NCI-H2196 treated with DMSO at 0.1 percent for 48 hours (cell line): ENCODE measurements at regions not wholly inside any gene's neighbourhood (a gene's known extent, or its start where the extent isn't known, plus 50 kb on each side); places are given as distances from the start of the nearest gene placed in this dataset.
A peak's percentile ranks its signal among the peaks of the same experiment; 100 is the strongest.

ENCODE experiments used
- DNase-seq: peaks from one replicate; lab custom pipeline; 2025; ENCODE audit not compliant: unreplicated experiment; lab: John Stamatoyannopoulos, UW

DNA sequence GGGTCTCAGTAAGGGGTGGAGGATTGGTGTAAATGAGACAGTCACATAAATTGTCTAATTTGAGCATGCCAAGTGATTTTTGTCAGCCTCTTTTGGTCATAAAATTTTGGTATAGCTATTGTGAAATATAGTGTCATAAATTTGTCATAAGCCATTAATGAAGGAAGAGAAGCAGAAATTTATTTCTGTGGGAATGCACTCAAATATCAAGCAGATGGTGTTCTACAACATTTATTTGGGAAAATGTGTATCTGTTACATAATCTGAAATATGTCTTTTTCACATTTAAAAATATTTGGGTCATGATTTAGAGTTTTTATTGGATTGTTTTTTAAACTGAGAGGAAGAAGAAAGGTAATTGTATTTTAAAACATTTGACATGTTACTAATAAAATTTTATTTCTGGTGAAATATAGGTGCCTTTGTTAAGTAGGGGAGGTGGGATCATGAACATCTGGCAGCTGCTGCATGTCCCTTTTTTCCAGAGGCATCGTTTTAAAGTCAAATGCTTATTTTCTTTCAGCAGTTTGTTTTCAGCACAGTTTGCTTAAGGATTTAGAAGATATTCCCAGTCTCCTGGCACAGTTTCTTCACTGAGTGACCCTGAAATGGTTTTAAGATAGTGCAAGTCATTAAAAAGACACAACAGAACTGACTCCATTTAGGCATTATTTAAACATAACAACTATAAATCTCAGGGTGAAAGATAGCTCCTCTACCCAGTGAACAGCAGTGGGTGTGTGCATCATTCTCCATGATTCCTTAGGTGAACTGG is 371.7 kb downstream of the SNAPC1 start:
- DNase-seq: no peak

DNA sequence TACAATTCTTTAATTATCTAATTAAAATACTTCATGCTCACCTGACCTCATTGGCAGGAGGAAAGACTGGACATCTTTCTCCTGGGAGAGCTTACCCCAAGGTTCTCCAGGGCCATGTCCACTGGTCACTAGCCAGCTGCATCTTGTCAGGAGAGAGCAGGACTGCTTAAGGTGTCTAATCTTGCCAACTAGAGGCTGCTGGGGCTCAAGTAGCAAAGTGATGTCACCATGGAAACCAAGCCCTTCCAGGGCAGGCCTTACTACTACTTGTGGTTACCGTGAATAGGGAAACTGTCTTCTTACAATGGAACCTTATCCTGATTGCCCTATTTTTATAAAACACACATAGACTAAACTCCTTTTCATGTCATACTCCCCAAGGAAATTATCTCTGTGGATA is 376.4 kb downstream of the SNAPC1 start:
- DNase-seq: no peak

DNA sequence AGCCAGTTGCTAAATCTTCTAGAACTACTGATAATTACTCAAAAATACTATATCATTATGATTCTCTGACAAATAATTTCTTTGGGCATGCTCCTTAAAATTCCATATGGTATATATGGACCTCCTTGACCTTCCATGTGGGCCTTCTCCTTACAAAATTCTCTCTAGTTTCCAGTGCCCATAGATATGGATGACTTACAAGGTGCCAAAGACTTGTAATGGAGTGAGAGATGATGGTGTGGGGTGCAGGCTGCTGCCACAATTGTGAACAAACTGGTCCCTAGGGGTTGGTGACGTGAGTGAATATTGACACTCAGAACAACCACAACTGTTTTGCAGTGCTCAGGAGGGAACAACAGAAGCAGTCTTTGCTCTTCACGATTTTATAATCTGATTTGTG is 378.9 kb downstream of the SNAPC1 start:
- no peak for DNase-seq

DNA sequence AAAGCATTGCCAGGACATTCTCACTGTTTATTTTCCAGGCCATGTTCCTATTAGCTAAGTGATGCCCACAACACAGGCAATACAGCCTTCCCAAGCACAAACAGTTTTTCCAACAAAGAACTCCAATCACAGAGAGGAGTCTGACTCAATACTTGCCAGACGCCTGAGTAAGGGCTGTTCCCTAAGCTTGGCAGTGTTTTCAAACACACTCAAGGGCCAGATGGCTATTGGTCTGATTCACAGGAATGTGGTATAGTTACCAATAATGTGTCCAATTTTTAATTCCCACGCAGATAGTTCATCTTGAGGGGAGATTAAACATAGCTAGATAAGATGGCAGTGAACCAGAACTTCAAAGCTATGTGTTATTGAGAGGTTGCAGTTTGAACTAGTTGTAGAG is 381.0 kb downstream of the SNAPC1 start:
- DNase-seq: no peak

DNA sequence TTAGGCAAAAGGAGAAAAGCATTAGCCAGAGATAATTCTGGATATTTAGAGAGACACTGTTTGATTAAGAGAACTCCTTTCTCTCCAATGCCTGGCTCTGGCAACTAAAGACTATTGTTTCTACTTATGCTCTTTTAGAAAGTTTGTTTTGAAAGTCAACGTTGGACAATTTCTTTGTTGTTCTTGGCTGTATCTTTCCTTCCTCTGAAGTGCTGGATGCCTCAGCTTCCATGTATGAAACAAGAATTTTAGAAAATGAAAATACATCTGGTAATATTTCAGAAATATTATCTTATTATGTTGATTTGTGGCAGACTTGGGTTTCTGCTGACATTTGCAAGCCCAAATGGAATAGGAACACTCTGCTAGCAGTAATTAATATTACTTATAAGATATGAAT is 382.6 kb downstream of the SNAPC1 start:
- DNase-seq: no peak

DNA sequence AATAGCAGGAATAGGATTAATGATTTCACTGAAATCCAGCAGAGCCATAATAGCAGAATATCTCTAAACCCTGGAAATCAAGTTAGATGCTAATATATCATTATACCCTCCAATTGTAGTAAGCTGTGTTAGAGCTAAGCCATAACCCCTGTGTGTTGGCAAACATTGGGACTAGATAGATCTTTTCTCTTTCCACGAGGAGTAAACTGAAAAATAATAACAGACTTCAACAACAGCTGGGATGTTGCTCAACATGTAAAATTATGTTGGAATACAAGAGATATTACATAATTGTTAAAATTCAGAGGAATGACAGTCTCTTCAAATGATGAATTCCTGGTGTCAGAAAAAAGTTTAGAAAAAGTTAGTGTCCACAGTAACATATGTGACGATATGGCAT is 383.8 kb downstream of the SNAPC1 start:
- DNase-seq: no peak

DNA sequence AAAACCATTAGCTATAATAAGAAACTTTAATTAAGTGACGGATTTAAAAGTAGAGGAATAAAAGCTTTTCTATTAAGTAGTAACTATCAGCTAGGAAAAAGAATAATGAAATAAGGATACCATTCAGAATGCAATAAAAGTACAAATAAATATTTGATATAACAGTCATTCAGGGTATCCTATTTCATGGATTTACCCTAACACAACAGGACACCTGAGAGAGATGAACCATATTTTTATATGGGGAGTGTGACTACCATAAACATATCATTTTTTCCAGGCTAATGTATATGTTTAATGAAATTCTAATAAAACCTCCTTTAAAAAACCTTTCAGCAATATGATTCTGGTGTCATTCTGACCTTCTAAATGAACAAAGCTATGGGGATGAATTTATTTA is 393.8 kb downstream of the SNAPC1 start:
- DNase-seq: no peak

DNA sequence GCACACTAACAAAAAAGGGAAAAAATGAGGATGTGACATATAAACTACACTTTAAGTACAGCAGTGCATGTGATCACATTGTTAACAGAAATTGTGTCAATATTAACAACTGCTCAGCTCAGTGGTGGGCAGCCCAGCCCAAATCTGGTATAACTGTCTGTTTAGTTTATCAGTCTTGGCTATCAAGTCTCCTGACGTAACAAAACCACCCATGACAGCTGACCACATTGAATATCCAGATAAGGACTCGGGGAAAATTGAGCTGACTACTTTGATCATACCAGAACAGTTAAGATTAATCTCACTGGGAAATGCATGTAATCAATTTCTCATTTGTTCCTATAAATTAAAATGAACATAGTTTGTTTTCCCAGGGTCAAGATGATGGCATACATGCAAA is 396.6 kb downstream of the SNAPC1 start:
- DNase-seq: no peak

DNA sequence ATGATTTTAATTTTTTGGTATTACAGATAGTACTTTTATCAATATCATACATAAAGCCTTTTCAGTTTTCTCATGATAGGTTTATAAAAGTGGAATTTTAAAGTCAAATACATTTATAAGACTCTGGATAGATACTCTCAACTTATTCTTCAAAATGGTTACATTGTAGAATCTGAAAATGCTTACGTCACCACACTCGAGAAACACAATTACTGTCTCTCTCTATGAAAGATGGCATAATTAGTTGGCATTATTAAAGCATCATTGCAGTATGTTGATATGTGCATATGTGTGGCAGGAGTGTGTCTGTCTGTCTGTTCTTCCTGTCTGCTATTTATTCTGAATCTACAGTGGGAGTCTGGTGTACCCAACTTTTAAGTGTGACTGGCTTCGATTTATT is 397.1 kb downstream of the SNAPC1 start:
- DNase-seq: no peak

DNA sequence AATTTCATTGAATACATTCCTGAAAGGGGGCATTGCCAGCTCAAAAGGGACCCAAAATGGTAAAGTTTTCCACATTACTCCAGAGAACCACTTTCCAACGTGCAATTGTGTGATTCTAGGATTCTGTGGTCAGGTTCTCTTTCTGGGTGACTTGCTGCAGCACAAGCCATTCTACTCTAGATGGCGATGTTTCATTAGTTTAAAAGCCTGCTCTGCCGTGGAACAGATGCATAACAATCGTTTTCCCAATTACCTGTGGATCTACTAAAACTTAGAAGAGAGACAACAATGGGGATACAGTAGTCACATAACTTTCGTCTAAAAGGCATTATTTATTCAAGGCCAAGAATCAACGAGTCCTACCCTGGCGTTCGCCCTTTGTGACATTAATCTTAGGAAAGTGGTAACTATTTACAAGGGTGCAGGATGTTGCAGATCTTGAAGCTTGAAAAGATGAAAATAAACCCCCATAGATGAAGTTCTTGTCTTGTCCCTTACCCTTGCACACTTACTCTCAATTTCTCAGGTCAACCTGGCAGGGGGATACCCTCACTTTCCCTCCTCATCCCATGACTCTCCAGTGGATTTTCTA is 400.9 kb downstream of the SNAPC1 start:
- peak; percentile 57 for DNase-seq

DNA sequence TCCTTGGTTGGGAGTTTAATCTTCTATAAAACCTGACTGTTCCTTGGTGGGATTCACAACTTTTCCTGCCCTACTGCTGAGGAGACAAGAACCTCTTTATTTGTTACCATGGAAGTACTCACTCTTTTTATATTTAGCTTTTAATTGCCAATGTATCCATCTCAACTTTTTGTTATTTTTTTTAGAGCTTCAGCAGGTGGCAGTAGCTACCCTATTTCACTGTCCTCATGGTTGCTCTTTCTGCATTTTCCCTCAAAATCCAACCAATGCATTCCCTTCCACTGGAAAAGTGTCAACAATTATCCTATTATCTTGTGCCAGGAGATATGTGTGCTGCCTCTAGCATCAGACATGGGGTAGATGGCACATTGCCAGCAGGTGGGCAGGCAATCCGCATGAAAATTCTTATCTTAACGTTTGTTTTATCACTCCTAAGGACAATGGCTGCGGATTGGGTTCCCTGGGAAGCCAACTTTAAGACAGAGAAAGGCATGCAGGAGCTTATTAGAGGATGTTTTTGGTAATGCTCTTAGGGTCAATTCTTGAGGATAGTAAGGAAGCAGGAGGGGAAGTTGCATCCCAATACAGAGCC is 406.4 kb downstream of the SNAPC1 start:
- DNase-seq: no peak

DNA sequence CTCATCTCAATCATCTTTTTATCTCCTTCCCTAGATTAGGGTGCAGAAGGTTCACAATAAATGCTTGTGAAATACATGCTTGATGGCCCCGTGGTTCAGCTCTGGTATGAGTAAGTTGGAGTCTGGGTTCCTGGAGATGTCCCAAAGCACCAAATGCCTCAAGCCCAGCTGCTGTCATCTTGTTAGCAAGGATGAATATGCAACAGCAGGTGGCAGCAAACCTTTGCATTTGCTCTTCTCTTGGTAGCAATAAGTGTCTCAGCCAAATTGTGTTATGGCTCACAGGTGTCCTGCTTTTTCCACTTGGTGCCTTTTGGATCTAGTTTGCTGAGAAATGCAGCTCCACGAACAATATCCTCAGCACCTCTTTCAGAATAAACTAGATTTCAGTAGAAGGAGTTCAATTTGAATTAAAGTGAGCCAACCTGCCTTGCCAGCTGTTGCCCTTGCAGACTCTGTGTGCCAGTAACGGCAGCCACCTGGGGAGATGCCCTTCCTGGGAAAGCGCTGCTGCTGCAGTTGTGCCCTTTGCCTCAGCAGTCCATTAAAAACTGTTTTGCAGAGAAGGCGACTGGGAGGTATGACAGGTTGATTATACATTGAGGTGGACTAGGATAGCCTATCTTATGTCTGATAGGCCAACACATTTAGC is 417.3 kb downstream of the SNAPC1 start:
- peak; percentile 72 for DNase-seq

DNA sequence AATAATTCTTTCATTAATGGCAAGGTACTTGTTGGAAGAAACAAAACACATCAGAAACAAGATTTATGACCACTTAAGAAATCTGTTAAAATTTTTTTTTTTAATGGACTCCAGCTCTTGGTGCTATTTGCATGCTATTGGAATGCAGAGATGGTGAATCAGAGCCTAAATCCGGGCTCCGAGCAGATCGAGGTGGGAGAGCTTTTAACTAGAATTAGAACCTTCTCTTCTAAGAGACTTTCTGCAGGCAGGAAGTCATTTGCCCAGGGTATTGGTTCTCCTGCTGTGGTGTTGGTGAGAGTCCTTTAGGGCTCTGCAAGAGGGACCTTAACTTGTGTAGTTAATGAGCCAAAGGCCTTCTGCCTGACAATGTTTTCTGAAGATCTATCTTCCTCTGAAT is 419.4 kb downstream of the SNAPC1 start:
- DNase-seq: no peak

DNA sequence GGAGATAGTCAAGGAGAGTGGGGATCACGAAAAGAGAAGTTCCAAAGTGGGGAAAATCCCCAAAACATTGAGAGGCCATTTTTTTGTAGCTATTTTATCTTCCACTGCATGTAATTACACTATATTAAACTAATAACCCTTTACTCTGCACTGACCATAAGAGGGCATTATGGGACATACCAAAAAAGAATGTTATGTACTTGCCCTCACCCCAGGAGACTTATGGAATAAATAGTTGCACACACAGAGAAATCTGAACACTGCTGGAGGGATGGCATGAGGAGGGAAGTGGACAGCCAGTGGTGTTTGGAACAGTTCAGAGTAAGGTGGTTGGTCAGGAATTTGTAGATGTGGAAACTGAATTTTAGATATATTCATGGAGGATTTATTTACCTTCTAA is 422.9 kb downstream of the SNAPC1 start:
- DNase-seq: no peak

DNA sequence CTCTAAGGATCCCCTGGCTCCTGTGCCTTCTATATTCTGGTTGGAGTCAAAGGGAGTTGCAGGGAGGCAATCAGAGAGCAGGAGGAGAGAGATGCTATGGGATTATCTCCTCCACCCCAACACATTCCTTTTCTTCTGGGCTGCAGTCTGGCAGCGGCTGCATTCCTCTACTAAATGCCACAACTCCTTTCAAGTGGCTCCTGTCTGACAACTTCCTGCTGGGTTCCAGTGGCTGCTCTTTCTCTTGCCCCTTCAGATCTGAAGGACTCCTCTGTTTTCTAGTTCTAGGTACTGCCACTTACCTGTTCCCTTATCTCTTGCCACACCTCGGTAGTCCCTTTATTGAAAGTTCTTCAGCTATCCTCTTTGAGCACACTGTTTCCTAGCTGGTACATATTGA is 425.0 kb downstream of the SNAPC1 start:
- DNase-seq: no peak

DNA sequence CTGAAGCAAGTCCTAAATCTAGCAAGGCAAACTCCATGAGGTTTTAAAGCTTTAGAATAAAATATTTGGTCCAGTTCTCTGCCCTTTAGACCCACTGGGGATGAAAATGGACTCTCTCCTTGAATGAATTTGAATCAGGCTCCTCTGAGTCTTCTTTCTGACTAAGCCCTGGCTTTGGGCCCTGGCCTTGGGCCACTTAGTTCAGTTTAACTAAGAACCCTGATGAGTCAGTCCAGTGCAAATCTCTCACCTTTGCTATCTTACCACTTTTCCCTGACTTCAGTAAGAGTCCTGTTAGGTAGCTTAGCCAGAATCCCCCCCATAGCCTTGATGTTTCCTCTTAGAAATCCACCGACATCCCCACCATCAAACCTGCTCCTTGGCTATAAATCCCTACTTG is 427.5 kb downstream of the SNAPC1 start:
- DNase-seq: no peak

DNA sequence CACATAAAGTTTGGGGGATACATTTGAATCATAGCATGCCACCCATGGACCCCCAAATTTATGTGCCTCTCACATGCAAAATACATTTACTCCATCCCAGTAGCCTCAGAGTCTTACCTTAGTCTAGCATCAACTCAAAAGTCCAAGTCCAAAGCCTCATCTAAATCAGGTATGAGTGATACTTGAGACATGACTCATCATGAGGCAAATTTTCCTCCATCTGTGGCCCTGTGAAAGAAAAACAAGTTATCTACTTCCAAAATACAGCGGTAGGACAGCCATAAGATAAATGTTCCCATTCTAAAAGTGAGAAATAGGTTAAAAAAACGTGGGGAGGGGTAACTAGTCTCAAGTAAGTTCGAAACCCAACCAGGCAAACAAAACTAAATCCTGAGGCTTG is 444.2 kb downstream of the SNAPC1 start:
- no peak for DNase-seq

DNA sequence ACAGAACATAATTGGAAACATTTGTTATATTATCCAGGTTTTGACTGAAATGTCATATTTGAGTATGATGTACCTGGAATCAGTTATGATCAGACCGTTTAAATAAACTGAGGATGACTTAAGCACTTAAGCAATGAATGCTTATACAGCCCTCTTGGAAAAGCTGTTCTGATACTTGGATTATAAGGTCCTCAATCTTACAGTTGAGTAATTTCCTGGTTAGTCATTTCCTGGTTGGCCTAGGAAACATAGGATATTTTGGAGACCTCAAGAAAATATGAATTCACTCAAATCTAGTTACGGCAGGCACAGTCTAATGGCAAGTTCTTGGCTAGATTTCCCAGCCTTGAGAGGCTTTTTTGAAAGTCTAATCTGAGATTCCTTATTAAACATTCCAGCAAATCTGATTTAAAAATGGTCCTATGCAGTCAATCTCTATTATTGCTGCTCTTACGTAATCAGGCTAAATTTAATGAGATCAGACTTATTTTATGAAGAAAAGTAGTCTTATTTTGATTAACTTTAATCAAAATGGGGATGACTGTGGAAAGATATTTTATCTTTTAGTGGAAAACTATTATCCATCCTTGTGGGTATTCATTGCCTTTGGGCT is 447.2 kb downstream of the SNAPC1 start:
- no peak for DNase-seq

DNA sequence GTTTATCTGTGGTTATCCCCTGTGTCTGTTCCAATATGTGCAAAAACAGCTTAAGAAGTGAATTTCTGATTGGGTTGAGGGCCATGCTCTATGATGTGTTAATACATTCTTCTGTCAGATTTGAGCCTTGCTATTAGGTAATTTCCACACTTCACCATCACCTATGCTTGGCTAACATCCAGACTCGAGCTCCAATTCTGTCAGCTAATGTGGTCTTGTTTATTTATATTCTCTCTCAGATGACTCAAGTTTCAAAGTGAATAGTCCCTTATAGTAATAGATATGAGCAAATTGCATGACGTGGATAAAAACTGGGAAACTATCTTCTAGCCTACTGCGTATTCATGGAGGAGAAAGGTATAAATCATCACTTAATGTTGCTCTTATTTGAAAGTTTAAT is 451.3 kb downstream of the SNAPC1 start:
- DNase-seq: peak; percentile 30

DNA sequence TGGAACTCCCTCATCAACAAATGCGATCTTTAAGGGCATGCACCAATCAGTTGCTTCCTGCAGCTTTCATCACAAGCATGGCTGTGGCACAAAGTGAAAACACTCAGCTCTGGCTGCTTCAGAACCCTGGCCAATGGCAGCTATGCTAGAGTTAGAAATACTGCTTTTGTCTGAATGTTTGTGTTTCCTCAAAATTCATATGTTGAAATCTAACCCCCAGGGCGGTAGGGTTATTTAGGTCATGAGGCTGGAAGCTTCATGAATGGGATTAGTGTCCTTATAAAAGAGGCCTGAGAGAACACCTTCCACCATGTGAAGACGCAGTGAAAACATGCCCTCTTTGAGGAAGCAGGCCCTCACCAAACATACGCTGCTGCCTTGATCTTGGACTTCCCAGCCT is 453.9 kb downstream of the SNAPC1 start:
- DNase-seq: no peak

DNA sequence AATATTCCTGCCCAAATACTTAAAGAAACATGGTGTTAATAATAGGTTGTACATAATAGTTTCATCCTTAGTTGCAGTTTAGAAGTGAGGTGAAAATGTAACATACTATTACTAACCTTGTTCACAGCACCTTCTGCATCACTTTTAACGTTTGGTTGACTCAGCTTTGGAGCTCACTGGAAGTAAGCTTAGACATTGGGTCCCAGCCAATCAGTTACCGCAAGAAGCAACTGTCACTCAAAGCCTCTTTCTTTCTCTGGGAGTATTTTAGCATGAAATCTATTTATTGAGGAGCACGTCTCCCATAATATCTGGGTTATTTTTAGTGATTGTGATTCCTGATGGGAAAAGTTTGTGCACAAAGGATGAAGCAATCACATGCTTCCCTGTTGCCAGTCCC is 472.6 kb downstream of the SNAPC1 start:
- no peak for DNase-seq

DNA sequence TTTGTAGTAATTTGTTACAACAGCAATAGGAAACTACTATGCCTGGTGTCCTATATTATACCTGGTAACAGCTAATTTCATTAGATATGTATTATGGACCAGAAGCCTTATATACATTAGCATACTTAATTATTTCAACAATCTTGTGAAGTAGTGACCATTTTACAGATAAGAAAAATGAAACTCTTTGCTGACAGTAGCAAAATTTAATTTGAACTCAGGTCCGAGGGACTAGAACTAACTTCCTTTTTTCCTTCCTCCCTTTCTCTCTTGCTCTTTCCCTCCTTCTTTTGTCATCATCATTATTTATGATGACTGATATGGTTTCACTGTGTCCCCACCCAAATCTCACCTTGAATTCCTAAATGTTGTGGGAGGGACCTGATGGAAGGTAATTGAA is 482.0 kb downstream of the SNAPC1 start:
- DNase-seq: no peak
